HCT116 (cell line): ENCODE measurements at regions not wholly inside any gene's neighbourhood (a gene's known extent, or its start where the extent isn't known, plus 50 kb on each side); places are given as distances from the start of the nearest gene placed in this dataset.

ENCODE experiments used
- ATAC-seq: fragments of 200-7000 bp; cut with Tn5 transposase; 2 replicates; pipeline ENCODE4 v1.9.1; 2020; ENCODE audit warnings: mild to moderate bottlenecking, moderate library complexity
- BruUV-seq: library from RNA; stranded (reverse); fragments of 400-500 nt; replicated peaks from 2 replicates; lab custom pipeline; 2021; lab: Mats Ljungman, UMichigan
- CTCF ChIA-PET: fragments of 300-600 bp; sonication (Branson Sonifier 250); formaldehyde crosslinking; loops from one replicate; lab custom pipeline; 2021; ENCODE audit warnings: antibody characterized with exemption; lab: Charles Lee
- POLR2A ChIA-PET: fragments of 300-600, 350-600 bp; sonication (Branson Sonifier 250); formaldehyde crosslinking; loops from one replicate; lab custom pipeline; 2021; ENCODE audit warnings: antibody characterized with exemption; lab: Charles Lee
- RAD21 ChIA-PET, 2 experiments: fragments of 300-600 bp; sonication (Branson Sonifier 250); formaldehyde crosslinking; loops; one replicate each; lab custom pipeline; 2023; ENCODE audit warnings: low total read pairs in 2 of 2; ENCODE audit not compliant: uncharacterized antibody in 2 of 2, unreplicated experiment in 2 of 2, low non-redundant PET in 1 of 2; lab: Charles Lee
- DNase-seq: peaks from one replicate; pipeline ENCODE4 v3.0.0-alpha.2; 2010; ENCODE audit warnings: low read depth, low spot score
- H2AFZ ChIP-seq: fragments of 200-600 bp; shearing (Covaris generic), sonication (generic); 2 replicates; pipeline ENCODE4 v1.6.1; 2017; ENCODE audit warnings: low read depth, mixed run types, mixed read lengths, antibody characterized with exemption, low read length; ENCODE audit not compliant: poor library complexity, severe bottlenecking
- H3K27ac ChIP-seq: 2 replicates; pipeline ENCODE4 v1.5.1; 2012; ENCODE audit warnings: low read depth, low read length
- H3K27me3 ChIP-seq: fragments of 200-600 bp; sonication (generic); 2 replicates; pipeline ENCODE4 v1.6.1; 2016; ENCODE audit warnings: mixed run types, low read length, mixed read lengths; ENCODE audit not compliant: insufficient read depth
- H3K36me3 ChIP-seq, 2 experiments: fragments of 200-500 bp in 1 of 2; fragments of 200-600 bp in 1 of 2; sonication (Bioruptor generic) in 1 of 2; sonication (generic) in 1 of 2; 2 replicates each; pipeline versions ENCODE4 v1.5.1 to v1.6.1; 2014 to 2016; ENCODE audit warnings: low read length in 2 of 2, inconsistent platforms in 1 of 2, mixed read lengths in 1 of 2, mixed run types in 1 of 2; ENCODE audit not compliant: insufficient read depth in 2 of 2, control insufficient read depth in 1 of 2
- H3K4me1 ChIP-seq, 2 experiments: fragments of 200-600 bp in 1 of 2; sonication (generic) in 1 of 2; 2 replicates each; pipeline versions ENCODE4 v1.5.1 to v1.6.1; 2012 to 2017; ENCODE audit warnings: low read length in 2 of 2, inconsistent platforms in 1 of 2, mild to moderate bottlenecking in 1 of 2, mixed read lengths in 1 of 2, mixed run types in 1 of 2, moderate library complexity in 1 of 2; ENCODE audit not compliant: insufficient read depth in 2 of 2, control insufficient read depth in 1 of 2
- H3K4me2 ChIP-seq: fragments of 200-600 bp; sonication (generic); 2 replicates; pipeline ENCODE4 v1.6.1; 2017; ENCODE audit warnings: mixed run types, low read length, mixed read lengths
- H3K4me3 ChIP-seq, 2 experiments: fragments of 200-600 bp in 1 of 2; sonication (generic) in 1 of 2; replicated peaks in 1 of 2; 2 replicates each; pipeline ENCODE4 v1.5.1; 2011 to 2016; ENCODE audit warnings: low read length in 2 of 2, control low read depth in 1 of 2, low read depth in 1 of 2, mild to moderate bottlenecking in 1 of 2, mixed read lengths in 1 of 2, mixed run types in 1 of 2
- H3K79me2 ChIP-seq: fragments of 200-600 bp; sonication (generic); 2 replicates; pipeline ENCODE4 v1.6.1; 2017; ENCODE audit warnings: mild to moderate bottlenecking, mixed run types, low read length, moderate library complexity, mixed read lengths; ENCODE audit not compliant: insufficient read depth
- H3K9ac ChIP-seq: fragments of 200-600 bp; sonication (generic); 2 replicates; pipeline ENCODE4 v1.6.1; 2016; ENCODE audit warnings: low read length, mixed read lengths
- H3K9me2 ChIP-seq: fragments of 200-600 bp; sonication (generic), shearing (Covaris generic); 2 replicates; pipeline ENCODE4 v1.6.1; 2017; ENCODE audit warnings: mixed run types, mild to moderate bottlenecking, moderate library complexity; ENCODE audit not compliant: insufficient read depth
- H3K9me3 ChIP-seq, 2 experiments: fragments of 200-500 bp in 1 of 2; fragments of 200-600 bp in 1 of 2; sonication (Bioruptor generic) in 1 of 2; sonication (generic) in 1 of 2; 2 replicates each; pipeline ENCODE4 v1.6.1; 2014 to 2017; ENCODE audit warnings: low read length in 2 of 2, mixed read lengths in 2 of 2, inconsistent platforms in 1 of 2, low read depth in 1 of 2, mild to moderate bottlenecking in 1 of 2, mixed run types in 1 of 2, moderate library complexity in 1 of 2; ENCODE audit not compliant: control insufficient read depth in 1 of 2, insufficient read depth in 1 of 2
- H4K20me1 ChIP-seq: fragments of 200-600 bp; sonication (generic), shearing (Covaris generic); 2 replicates; pipeline ENCODE4 v1.6.1; 2017; ENCODE audit warnings: mixed run types, mild to moderate bottlenecking, moderate library complexity; ENCODE audit not compliant: insufficient read depth
- ATF3 ChIP-seq: IDR thresholded peaks from 2 replicates; pipeline ENCODE4 v1.6.1; 2012
- CBX3 ChIP-seq: IDR thresholded peaks from 2 replicates; pipeline ENCODE4 v1.6.1; 2012; ENCODE audit warnings: low read depth
- CTCF ChIP-seq, 3 experiments: fragments of 200-600 bp in 1 of 3; sonication (generic) in 1 of 3; IDR thresholded peaks in 2 of 3; conservative IDR thresholded peaks in 1 of 3; 2 replicates each; pipeline ENCODE4 v1.5.1; 2012 to 2017; ENCODE audit warnings: low read depth in 2 of 3, low read length in 2 of 3, antibody characterized with exemption in 1 of 3, borderline replicate concordance in 1 of 3, control low read depth in 1 of 3, mild to moderate bottlenecking in 1 of 3, mixed read lengths in 1 of 3, mixed run types in 1 of 3, moderate library complexity in 1 of 3; ENCODE audit not compliant: insufficient read depth in 1 of 3
- ELF1 ChIP-seq: IDR thresholded peaks from 2 replicates; pipeline ENCODE4 v1.6.1; 2012; ENCODE audit warnings: low read depth, borderline replicate concordance
- EZH2phosphoT487 ChIP-seq: fragments of 200-600 bp; IDR thresholded peaks from 2 replicates; pipeline ENCODE4 v1.6.1; 2018; ENCODE audit warnings: antibody characterized with exemption, borderline replicate concordance
- FOSL1 ChIP-seq: IDR thresholded peaks from 2 replicates; pipeline ENCODE4 v1.6.1; 2012; ENCODE audit warnings: low read depth
- JUND ChIP-seq: IDR thresholded peaks from 2 replicates; pipeline ENCODE4 v1.6.1; 2012
- MAX ChIP-seq: IDR thresholded peaks from 2 replicates; pipeline ENCODE4 v1.6.1; 2012
- POLR2A ChIP-seq: IDR thresholded peaks from 2 replicates; pipeline ENCODE4 v1.7.0; 2011; ENCODE audit warnings: borderline replicate concordance; ENCODE audit not compliant: insufficient read depth, insufficient read length; ENCODE audit errors: extremely low read depth
- RAD21 ChIP-seq: IDR thresholded peaks from 2 replicates; pipeline ENCODE4 v1.6.1; 2012; ENCODE audit warnings: low read depth, mild to moderate bottlenecking
- REST ChIP-seq: IDR thresholded peaks from 2 replicates; pipeline ENCODE4 v1.6.1; 2012; ENCODE audit warnings: low read depth
- SIN3A ChIP-seq: IDR thresholded peaks from 2 replicates; pipeline ENCODE4 v1.6.1; 2012; ENCODE audit warnings: low read depth
- SRF ChIP-seq: IDR thresholded peaks from 2 replicates; pipeline ENCODE4 v1.6.1; 2012; ENCODE audit warnings: low read depth
- ZFX ChIP-seq: fragments of 450-650 bp; IDR thresholded peaks from 2 replicates; pipeline ENCODE4 v1.6.1; 2017
- intact Hi-C: fragments of 100-400 bp; cut with micrococcal nuclease; formaldehyde crosslinking; loops from 2 replicates; pipeline ENCODE4 v1.10.0; 2022

- Histone ChIP-seq H3K9ac (no peak overlapping the region), H3K4me1 (no peaks in the 10 kb centered on the region), H3K27ac (no peak overlapping the region), H3K9me3 (no peaks in the 10 kb centered on the region), H3K36me3 (no peaks in the 10 kb centered on the region), H3K9me2 (no peaks in the 10 kb centered on the region), H4K20me1 (no peaks in the 10 kb centered on the region), H3K27me3 (peaks cover 33% of the 10 kb centered on the region), H3K4me2 (no peak overlapping the region), H3K4me3 (no peak overlapping the region), H3K79me2 (no peaks in the 10 kb centered on the region), H2AFZ (no peak overlapping the region)
- RAD21 ChIA-PET: no interaction called here
- intact Hi-C loops: no loop called here
- BruUV-seq: no TSS peak
- TF ChIP-seq RAD21 (no peak), POLR2A (no peak), CTCF (IDR thresholded peaks at IDR 0.05 in 2 of 3, conservative IDR thresholded peaks at IDR 0.05 in 1 of 3; ENCODE audit: borderline replicate concordance in 1 of 3, insufficient read depth in 1 of 3, low read depth in 2 of 3, low read length in 2 of 3) (no peak), JUND (no peak), SRF (no peak), ATF3 (no peak), MAX (no peak), SIN3A (no peak), EZH2phosphoT487 (no peak), ZFX (no peak)
- DNase-seq: no peak
- POLR2A ChIA-PET: no interaction called here
- no peak for ATAC-seq
- CTCF ChIA-PET: no interaction called here
These were observed 152.0 kb upstream of the TMC3 start for GRCh38 chr15:81526029-81526428.

GRCh38 chr15:81524496-81524895 is 150.5 kb upstream of the TMC3 start:
- H3K4me2 ChIP-seq: no peak overlapping the region
- H3K79me2 ChIP-seq: no peaks in the 10 kb centered on the region
- H3K9me2 ChIP-seq: no peaks in the 10 kb centered on the region
- intact Hi-C loops: no loop called here
- H3K27me3 ChIP-seq: peaks cover 34% of the 10 kb centered on the region
- H3K9me3 ChIP-seq: no peaks in the 10 kb centered on the region
- BruUV-seq: no TSS peak
- H4K20me1 ChIP-seq: no peaks in the 10 kb centered on the region
- ChIA-PET CTCF (no interaction called here), RAD21 (no interaction called here), POLR2A (no interaction called here)
- H2AFZ ChIP-seq: no peak overlapping the region
- ATAC-seq: no peak
- TF ChIP-seq FOSL1: no peak
- no peak for TF ChIP-seq SRF
- no peak for TF ChIP-seq ELF1
- no peak for TF ChIP-seq JUND
- no peak for TF ChIP-seq SIN3A
- TF ChIP-seq CBX3: no peak
- TF ChIP-seq REST: no peak
- H3K9ac ChIP-seq: no peak overlapping the region
- H3K4me3 ChIP-seq: no peak overlapping the region
- DNase-seq: no peak
- H3K27ac ChIP-seq: no peak overlapping the region
- no peaks in the 10 kb centered on the region for H3K36me3 ChIP-seq
- H3K4me1 ChIP-seq: no peaks in the 10 kb centered on the region
